ENCODE measurements at regions not wholly inside any gene's neighbourhood (a gene's known extent, or its start where the extent isn't known, plus 50 kb on each side); places are given as distances from the start of the nearest gene placed in this dataset.

DNA sequence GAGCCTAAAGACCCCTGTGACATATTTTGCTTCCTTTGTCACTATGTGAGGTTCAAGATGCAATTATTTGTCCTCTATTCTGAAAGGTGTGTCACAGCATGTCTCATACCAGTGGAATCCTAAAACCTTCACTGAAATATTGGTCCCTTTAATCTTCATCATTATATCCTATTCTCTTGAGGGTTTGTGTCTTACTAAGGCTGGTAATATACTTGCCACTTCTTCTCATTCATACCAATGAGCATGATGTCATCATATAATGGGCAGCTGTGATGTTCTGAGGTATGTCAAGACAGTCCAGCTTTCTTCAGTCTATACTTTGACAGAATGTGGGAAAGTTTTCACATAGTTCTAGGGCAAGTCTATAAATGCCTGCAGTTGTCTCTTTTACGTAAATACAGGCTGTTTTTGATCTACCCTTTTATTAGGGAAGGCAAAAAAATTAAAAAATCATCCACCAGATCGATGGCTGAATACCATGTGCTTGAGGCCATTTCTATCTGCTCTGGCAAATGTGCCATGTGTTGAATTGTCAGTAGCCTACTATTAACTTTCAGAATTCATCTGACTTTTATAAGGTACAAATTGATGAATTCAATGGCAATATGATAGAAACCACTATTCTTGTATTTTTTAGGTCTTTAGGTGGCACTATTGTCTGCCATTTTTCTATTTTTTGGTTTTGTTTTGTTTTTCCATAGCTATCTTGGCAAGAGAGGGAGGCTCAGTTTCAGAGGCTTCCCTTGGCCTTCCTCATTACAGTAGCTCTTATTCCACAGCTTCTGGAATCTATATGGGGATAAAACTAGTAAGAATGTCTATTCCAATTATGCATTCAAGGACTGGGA is 209.0 kb downstream of the PPARGC1A start:
- H3K36me3 ChIP-seq: no peaks in the 10 kb centered on the region
- H3K27ac ChIP-seq: no peak overlapping the region
- no peaks in the 10 kb centered on the region for H3K9me3 ChIP-seq
- H3K4me3 ChIP-seq: no peak overlapping the region
- TF ChIP-seq EP300 (IDR thresholded peaks at IDR 0.05) (no peak), POLR2AphosphoS5 (IDR thresholded peaks at IDR 0.05) (no peak), POLR2A (IDR thresholded peaks at IDR 0.05) (no peak)
- TF ChIP-seq, protein P1, sequence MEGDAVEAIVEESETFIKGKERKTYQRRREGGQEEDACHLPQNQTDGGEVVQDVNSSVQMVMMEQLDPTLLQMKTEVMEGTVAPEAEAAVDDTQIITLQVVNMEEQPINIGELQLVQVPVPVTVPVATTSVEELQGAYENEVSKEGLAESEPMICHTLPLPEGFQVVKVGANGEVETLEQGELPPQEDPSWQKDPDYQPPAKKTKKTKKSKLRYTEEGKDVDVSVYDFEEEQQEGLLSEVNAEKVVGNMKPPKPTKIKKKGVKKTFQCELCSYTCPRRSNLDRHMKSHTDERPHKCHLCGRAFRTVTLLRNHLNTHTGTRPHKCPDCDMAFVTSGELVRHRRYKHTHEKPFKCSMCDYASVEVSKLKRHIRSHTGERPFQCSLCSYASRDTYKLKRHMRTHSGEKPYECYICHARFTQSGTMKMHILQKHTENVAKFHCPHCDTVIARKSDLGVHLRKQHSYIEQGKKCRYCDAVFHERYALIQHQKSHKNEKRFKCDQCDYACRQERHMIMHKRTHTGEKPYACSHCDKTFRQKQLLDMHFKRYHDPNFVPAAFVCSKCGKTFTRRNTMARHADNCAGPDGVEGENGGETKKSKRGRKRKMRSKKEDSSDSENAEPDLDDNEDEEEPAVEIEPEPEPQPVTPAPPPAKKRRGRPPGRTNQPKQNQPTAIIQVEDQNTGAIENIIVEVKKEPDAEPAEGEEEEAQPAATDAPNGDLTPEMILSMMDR (IDR thresholded peaks at IDR 0.05): no peak
- no peaks in the 10 kb centered on the region for H3K27me3 ChIP-seq
- DNase-seq: no peak
- intact Hi-C loops (cut with DNase I): no loop called here
- 78 to 84% methylated on average over 2 of the region's 2 CpGs for WGBS, 2 donors
- no peaks in the 10 kb centered on the region for H3K4me1 ChIP-seq

DNA sequence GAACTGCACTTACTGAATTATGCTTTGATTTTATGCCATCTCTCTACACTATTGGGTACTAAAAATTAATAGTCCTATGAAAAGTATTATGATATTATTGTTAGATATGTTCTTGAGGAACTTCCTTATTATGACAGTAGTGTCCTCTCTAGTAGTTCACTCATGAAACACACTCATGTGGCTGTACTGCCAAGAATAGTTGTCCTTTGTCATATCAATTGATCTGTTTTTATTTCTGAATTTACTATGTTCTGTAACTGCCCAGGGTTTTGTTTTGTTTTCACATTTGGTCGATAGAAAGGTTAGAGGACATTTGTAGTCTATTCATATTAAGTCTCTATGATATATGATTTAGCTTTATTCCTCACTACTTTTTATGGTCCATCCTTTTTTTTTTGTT is 215.2 kb downstream of the PPARGC1A start:
- 72 to 81% methylated on average over 1 of the region's 1 CpG for WGBS, 2 donors
- intact Hi-C loops (cut with DNase I): no loop called here
- H3K4me3 ChIP-seq: no peak overlapping the region

DNA sequence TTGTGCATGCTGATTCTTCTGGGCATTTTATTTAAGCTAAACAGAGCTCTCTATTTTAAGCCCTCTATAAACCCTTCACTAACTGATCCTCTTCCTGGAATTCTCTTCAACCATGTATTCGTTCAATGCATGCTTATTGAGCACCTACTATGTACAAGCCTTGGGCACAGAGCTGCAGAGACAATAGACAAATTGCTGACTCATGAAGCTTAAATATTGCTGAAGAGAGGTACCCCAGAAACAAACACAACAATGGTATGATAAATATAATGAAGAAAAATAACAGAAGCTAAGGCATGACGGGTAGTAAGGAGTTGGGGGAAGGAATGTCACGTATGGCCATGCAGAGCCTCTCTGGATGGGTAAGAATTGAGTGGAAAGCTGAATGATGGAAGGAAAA is 222.2 kb downstream of the PPARGC1A start:
- H3K27ac ChIP-seq: no peak overlapping the region
- TF ChIP-seq, protein P1 (IDR thresholded peaks at IDR 0.05): no peak
- TF ChIP-seq POLR2AphosphoS5 (IDR thresholded peaks at IDR 0.05) (no peak), EP300 (IDR thresholded peaks at IDR 0.05) (no peak), POLR2A (IDR thresholded peaks at IDR 0.05) (no peak)
- DNase-seq: no peak
- H3K4me3 ChIP-seq: no peak overlapping the region
- no peaks in the 10 kb centered on the region for H3K9me3 ChIP-seq
- no peaks in the 10 kb centered on the region for H3K36me3 ChIP-seq
- no peaks in the 10 kb centered on the region for H3K4me1 ChIP-seq
- intact Hi-C loops (cut with DNase I): no loop called here
- H3K27me3 ChIP-seq: no peaks in the 10 kb centered on the region
- 88 to 95% methylated on average over 3 of the region's 3 CpGs for WGBS, 2 donors

More for the DNA sequence above, 215.2 kb downstream of the PPARGC1A start:
- Histone ChIP-seq H3K36me3 (no peaks in the 10 kb centered on the region), H3K9me3 (no peaks in the 10 kb centered on the region), H3K27ac (no peak overlapping the region), H3K4me1 (no peaks in the 10 kb centered on the region), H3K27me3 (no peaks in the 10 kb centered on the region)
- no peak for DNase-seq
- TF ChIP-seq POLR2A (IDR thresholded peaks at IDR 0.05): no peak
- no peak for TF ChIP-seq POLR2AphosphoS5 (IDR thresholded peaks at IDR 0.05)
- no peak for TF ChIP-seq EP300 (IDR thresholded peaks at IDR 0.05)
- TF ChIP-seq, protein P1 (IDR thresholded peaks at IDR 0.05): no peak

DNA sequence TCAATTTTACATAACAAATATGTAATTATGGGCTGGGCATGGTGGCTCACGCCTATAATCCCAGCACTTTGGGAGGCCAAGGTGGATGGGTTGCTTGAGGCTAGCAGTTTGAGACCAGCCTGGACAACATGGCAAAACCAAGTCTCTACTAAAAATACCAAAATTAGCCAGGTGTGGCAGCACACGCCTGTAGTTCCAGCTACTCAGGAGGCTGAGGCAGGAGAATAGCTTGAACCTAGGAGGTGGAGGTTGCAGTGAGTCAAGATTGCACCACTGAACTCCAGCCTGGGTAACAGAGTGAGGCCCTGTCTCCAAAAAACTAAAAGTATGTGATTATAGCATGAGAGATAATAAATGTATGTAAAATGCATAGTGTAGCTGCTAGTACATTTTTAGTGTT is 229.0 kb downstream of the PPARGC1A start:
- DNase-seq: no peak
- TF ChIP-seq, protein P1 (IDR thresholded peaks at IDR 0.05): no peak
- TF ChIP-seq POLR2A (IDR thresholded peaks at IDR 0.05): no peak
- TF ChIP-seq POLR2AphosphoS5 (IDR thresholded peaks at IDR 0.05): no peak
- no peak for TF ChIP-seq EP300 (IDR thresholded peaks at IDR 0.05)
- Histone ChIP-seq H3K27me3 (no peaks in the 10 kb centered on the region), H3K9me3 (no peaks in the 10 kb centered on the region), H3K27ac (no peak overlapping the region), H3K4me1 (no peaks in the 10 kb centered on the region), H3K36me3 (no peaks in the 10 kb centered on the region), H3K4me3 (no peak overlapping the region)
- 93 to 97% methylated on average over 2 of the region's 2 CpGs for WGBS, 2 donors
- intact Hi-C loops (cut with DNase I): no loop called here
